ENCODE measurements at regions not wholly inside any gene's neighbourhood (a gene's known extent, or its start where the extent isn't known, plus 50 kb on each side); places are given as distances from the start of the nearest gene placed in this dataset.
"Not testable (repeated sequence)": the region's sequence is repeated elsewhere in the genome, so short reads cannot be mapped to it uniquely, and the experiment has no call there.

DNA sequence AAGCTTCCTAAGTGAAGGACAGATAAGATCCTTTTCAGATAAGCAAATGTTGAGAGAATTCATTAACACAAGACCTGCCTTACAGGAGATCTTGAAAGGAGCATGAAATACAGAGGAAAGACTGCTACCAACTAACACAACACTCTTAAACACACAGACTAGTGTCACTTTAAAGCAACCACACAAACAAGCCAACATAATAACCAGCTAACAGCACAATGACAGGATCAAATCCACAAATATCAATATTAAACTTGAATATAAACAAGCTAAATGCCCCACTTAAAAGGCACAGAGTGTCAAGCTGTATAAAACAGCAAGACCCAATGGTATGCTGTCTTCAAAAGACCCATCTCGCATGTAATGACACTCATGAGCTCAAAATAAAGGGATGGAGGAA is 70.8 kb upstream of the HMGXB4 start:
- DNase-seq = no peak

DNA sequence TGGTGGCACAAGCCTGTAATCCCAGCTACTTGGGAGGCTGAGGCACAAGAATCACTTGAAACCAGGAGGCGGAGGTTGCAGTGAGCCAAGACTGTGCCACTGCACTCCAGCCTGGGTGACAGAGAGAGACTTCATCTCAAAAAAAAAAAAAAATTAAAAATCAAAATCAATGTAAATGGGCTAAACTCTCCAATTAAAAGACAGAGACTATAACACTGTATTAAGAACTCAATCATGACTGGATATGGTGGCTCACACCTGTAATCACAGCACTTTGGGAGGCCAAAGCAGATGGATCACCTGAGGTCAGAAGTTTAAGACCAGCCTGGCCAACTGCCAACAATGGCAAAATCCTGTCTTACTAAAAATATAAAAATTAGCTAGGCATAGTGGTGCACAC is 68.4 kb upstream of the HMGXB4 start:
- DNase-seq = not testable (repeated sequence)

DNA sequence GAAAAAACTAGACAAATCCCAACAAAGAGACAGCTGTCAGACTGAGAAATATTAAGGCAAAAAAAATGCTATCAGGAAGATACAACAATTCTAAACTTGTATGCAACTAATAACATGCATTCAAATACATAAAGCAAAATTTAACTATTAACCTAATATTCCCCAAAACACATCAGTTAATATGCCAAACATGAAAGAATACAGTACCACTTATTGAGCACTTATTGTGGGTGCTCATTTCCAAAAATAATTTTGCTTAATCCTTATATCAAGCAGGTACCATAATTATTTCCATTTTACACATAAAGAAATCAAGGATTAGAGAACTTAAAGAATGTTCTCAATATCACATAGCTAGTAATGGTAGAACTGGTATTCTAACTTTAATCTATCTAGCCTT is 67.7 kb upstream of the HMGXB4 start:
- no peak for DNase-seq

DNA sequence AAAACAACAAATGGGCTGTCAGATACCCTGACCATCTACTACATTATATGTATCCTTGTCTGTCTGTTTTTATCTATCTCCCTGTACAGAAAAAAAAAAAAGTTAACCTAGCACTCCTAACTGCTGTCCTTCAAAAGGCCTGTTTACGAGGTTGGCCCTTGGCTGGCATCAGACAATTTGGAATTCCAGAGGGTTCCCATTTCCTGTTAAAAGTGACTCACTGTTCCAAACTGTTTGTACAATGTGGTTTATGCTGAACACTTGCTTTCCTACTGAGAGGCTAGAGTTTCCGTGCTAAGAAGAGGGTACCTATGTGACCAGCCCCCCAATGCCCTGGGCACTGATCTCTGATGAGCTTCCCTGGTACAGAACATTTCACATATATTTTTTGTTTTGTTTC is 65.9 kb upstream of the HMGXB4 start:
- no peak for DNase-seq

DNA sequence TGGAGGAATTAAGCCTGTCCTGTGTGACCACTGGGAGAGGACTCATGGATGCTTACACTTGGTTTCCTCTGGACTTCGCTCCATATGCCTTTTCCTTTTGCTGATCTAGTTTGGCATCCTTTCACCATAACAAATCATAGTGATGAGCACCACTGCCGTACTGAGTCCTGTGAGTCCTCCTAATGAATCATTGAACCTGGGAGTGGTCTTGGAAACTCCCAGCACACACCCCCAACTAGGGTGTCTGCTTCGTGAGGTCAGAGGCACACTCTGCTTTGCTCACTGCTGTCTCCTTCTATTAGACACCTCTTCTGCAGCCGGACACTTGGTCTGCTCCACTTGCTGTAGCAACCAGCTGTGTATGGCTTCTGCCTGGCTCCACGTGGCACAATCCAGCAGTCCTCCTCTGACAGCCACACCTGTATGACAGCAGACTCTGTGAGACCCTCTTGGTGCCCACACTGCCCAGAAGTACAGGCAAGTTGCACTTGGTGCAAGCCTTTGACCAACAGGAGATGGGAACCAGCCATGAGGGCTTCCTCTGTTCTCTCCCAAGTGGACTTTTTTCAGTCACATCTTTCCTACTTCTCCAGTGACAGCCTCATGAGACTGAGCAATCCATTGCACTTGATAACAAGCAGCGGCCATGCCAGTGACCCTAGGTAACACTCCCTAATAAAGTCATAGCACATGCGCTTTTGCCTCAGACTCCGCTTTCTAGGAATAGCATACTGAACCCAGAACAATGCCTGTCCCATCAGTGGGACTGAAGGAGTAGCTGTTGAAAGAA is 65.0 kb upstream of the HMGXB4 start:
- no peak for DNase-seq

GRCh38 chr22:35195226-35195625 is 62.1 kb upstream of the HMGXB4 start:
- DNase-seq = no peak

DNA sequence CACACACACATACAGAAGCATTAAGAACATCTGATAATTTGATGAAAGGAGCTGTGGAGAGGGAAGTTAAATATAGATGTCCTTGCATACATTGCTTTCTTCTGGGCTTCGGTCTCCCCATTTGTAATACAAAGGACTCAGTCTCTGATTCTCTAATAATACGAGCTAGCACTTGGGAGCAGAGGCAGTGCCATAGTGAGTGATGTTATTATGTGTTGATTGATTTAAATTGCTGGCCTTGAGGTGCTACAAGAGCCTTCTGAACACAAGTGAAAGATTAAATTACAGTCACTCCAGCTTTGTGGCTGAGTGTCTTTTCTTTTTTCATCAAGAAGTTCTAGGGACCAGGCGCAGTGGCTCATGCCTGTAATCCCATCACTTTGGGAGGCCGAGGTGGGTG is 61.5 kb upstream of the HMGXB4 start:
- DNase-seq = no peak

GRCh38 chr22:35197071-35197470 is 60.2 kb upstream of the HMGXB4 start:
- DNase-seq = no peak

GRCh38 chr22:35197886-35198285 is 59.4 kb upstream of the HMGXB4 start:
- no peak for DNase-seq

DNA sequence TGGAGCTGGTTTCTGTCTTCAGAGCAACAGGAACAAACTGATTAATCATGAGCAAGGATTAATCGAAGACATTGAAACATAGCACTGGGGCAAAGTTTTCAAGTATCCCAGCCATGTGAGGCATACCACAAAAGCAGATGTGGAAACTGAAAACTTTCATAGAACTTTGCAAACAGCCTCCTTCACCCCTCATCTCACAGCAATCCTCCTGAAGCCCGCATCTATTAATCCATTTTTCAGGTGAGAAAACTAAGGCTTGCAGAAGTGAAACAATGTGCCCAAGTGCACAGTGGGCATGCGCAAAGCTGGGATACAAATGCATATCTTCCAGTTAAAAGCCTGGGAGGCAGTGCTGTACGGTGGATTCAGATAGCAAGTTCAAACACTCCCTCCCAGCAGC is 58.6 kb upstream of the HMGXB4 start:
- no peak for DNase-seq

DNA sequence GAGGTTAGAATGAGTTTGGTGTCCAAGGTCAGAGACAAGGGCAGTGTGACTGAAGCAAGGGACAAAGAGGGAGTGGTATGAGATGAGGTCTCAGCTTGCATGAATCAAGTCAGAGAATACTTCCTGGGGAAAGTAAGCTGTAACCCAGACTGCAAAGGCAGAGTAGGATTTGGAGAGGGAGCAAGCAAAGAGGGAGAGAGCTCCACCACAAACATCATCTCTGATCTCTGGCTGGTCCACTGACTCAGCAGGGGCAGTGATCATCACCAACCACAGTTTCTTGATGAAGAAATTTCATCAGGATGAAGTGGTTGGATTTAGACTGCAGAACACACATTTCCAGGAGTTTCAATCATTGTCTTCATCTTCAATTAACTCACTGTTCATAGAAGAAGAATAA is 54.9 kb upstream of the HMGXB4 start:
- DNase-seq = no peak

- no peak for DNase-seq
Measured at GRCh38 chr22:35203583-35203982, 53.7 kb upstream of the HMGXB4 start.

DNA sequence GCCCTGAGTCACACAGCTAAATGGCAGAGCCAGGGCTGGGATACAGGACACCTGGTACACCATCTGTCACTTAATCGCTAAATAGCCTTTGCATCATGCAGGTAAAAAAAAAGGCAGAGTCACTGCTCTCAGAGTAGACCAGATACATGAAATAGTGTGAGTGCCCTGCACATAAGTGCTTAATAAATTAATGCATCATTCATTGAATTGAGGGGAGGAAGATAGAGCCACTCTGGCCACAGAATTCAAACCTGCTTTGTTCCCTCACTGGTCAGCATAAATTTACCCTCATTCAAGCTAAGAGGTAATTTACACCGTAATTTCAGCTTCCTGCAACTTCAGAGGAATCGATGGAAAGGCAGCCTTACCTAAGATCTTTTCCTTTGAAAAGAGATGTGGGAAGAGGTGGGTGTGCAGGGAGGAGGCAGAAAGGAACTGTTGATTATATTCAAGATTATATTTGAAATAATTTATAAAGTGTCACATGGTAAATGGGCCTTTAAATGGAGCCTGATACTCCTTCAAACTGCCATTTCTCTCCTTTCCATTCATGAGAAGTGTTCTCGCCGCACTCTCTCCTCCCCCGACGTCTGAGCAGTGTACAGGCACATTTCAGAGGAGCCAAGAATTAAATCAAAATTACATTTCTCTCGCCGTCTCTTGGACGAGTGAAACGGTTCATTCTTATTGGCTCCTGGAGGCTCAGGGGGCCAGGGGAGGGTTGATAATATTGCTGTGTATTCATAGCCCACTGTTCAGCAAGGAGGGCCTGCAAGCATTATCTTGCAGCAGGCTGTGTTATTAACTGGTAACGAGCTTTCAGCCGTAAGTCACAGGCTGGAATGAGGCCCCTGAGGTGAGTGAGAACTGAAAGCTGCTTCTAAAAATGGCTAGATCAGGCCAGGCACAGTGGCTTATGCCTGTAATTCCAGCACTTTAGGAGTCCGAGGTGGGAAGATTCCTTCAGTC is 52.2 kb upstream of the HMGXB4 start:
- no peak for DNase-seq

DNA sequence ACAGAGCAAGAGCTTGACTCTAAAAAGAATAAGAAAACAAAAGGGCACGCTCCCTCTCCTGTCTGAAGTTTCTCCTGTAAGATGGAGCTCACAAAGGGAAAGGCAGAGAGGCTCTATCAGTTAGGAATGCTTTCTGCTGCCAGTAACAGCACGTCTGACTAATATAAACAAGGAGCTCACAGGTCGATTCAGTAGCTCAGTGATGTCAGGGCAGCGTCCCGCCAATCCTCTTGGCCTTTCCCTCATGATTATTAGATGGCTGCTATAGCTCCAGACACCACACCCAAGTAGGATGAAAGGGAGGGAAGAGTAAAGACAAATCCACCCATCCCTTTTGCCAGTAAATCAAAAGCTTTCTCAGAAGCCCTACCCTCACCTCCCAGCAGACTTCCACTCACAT is 51.3 kb upstream of the HMGXB4 start:
- no peak for DNase-seq

GRCh38 chr22:35206889-35207288 is 50.4 kb upstream of the HMGXB4 start:
- DNase-seq = no peak

Data from NCI-H1105 (cell line).